ENCODE measurements at regions not wholly inside any gene's neighbourhood (a gene's known extent, or its start where the extent isn't known, plus 50 kb on each side); places are given as distances from the start of the nearest gene placed in this dataset.

DNA sequence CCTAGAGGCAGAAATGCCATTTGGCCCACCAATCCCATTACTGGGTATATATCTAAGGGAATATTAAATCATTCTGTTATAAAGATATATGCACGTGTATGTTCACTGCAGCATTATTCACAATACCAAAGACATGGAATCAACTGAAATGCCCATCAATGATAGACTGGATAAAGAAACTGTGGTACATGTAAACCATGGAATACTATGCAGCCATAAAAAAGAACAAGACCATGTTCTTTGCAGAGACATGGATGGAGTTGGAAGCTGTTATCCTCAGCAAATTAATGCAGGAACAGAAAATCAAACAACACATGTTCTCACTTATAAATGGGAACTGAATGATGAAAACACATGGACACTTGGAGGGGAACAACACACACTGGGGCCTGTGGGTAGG, 458.4 kb downstream of the CD83 start:
- TF ChIP-seq, protein P1, sequence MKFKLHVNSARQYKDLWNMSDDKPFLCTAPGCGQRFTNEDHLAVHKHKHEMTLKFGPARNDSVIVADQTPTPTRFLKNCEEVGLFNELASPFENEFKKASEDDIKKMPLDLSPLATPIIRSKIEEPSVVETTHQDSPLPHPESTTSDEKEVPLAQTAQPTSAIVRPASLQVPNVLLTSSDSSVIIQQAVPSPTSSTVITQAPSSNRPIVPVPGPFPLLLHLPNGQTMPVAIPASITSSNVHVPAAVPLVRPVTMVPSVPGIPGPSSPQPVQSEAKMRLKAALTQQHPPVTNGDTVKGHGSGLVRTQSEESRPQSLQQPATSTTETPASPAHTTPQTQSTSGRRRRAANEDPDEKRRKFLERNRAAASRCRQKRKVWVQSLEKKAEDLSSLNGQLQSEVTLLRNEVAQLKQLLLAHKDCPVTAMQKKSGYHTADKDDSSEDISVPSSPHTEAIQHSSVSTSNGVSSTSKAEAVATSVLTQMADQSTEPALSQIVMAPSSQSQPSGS (tag by site-specific recombination; IDR thresholded peaks at IDR 0.05; ENCODE audit: low read depth), result no peak
- TF ChIP-seq PRDM1 (tag by site-specific recombination; IDR thresholded peaks at IDR 0.05) (no peak), ZNF610 (tag by site-specific recombination; IDR thresholded peaks at IDR 0.05; ENCODE audit: borderline replicate concordance) (no peak), ZNF214 (tag by site-specific recombination; IDR thresholded peaks at IDR 0.05; ENCODE audit: borderline replicate concordance) (no peak), SP2 (tag by site-specific recombination; IDR thresholded peaks at IDR 0.05) (no peak), ZNF768 (tag by site-specific recombination; IDR thresholded peaks at IDR 0.05) (no peak), ZNF302 (tag by site-specific recombination; IDR thresholded peaks at IDR 0.05; ENCODE audit: low read depth) (no peak)
- TF ChIP-seq, protein P2, sequence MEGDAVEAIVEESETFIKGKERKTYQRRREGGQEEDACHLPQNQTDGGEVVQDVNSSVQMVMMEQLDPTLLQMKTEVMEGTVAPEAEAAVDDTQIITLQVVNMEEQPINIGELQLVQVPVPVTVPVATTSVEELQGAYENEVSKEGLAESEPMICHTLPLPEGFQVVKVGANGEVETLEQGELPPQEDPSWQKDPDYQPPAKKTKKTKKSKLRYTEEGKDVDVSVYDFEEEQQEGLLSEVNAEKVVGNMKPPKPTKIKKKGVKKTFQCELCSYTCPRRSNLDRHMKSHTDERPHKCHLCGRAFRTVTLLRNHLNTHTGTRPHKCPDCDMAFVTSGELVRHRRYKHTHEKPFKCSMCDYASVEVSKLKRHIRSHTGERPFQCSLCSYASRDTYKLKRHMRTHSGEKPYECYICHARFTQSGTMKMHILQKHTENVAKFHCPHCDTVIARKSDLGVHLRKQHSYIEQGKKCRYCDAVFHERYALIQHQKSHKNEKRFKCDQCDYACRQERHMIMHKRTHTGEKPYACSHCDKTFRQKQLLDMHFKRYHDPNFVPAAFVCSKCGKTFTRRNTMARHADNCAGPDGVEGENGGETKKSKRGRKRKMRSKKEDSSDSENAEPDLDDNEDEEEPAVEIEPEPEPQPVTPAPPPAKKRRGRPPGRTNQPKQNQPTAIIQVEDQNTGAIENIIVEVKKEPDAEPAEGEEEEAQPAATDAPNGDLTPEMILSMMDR (tag by site-specific recombination; IDR thresholded peaks at IDR 0.05), result no peak
- TF ChIP-seq, protein P3, sequence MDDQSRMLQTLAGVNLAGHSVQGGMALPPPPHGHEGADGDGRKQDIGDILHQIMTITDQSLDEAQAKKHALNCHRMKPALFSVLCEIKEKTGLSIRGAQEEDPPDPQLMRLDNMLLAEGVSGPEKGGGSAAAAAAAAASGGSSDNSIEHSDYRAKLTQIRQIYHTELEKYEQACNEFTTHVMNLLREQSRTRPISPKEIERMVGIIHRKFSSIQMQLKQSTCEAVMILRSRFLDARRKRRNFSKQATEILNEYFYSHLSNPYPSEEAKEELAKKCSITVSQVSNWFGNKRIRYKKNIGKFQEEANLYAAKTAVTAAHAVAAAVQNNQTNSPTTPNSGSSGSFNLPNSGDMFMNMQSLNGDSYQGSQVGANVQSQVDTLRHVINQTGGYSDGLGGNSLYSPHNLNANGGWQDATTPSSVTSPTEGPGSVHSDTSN (CRISPR knock-in tag; IDR thresholded peaks at IDR 0.05), result no peak
- TF ChIP-seq, protein P4, sequence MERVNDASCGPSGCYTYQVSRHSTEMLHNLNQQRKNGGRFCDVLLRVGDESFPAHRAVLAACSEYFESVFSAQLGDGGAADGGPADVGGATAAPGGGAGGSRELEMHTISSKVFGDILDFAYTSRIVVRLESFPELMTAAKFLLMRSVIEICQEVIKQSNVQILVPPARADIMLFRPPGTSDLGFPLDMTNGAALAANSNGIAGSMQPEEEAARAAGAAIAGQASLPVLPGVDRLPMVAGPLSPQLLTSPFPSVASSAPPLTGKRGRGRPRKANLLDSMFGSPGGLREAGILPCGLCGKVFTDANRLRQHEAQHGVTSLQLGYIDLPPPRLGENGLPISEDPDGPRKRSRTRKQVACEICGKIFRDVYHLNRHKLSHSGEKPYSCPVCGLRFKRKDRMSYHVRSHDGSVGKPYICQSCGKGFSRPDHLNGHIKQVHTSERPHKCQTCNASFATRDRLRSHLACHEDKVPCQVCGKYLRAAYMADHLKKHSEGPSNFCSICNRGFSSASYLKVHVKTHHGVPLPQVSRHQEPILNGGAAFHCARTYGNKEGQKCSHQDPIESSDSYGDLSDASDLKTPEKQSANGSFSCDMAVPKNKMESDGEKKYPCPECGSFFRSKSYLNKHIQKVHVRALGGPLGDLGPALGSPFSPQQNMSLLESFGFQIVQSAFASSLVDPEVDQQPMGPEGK (tag by site-specific recombination; IDR thresholded peaks at IDR 0.05), result no peak
- TF ChIP-seq, protein P5, sequence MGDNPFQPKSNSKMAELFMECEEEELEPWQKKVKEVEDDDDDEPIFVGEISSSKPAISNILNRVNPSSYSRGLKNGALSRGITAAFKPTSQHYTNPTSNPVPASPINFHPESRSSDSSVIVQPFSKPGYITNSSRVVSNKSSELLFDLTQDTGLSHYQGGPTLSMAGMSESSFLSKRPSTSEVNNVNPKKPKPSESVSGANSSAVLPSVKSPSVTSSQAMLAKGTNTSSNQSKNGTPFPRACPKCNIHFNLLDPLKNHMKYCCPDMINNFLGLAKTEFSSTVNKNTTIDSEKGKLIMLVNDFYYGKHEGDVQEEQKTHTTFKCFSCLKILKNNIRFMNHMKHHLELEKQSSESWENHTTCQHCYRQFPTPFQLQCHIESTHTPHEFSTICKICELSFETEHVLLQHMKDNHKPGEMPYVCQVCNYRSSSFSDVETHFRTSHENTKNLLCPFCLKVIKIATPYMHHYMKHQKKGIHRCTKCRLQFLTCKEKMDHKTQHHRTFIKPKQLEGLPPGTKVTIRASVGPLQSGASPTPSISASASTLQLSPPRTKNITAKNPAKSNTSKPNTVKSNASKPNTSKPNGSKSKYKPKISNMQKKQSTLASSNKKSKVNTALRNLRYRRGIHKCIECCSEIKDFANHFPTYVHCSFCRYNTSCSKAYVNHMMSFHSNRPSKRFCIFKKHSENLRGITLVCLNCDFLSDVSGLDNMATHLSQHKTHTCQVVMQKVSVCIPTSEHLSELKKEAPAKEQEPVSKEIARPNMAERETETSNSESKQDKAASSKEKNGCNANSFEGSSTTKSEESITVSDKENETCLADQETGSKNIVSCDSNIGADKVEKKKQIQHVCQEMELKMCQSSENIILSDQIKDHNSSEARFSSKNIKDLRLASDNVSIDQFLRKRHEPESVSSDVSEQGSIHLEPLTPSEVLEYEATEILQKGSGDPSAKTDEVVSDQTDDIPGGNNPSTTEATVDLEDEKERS (tag by site-specific recombination; IDR thresholded peaks at IDR 0.05), result no peak
